ENCODE measurements at regions not wholly inside any gene's neighbourhood (a gene's known extent, or its start where the extent isn't known, plus 50 kb on each side); places are given as distances from the start of the nearest gene placed in this dataset.

- H3K79me2 ChIP-seq (ENCODE audit: control insufficient read depth, insufficient read depth, low read length): no peaks in the 10 kb centered on the region
- ChIA-PET CTCF (ENCODE audit: low intra/inter-chr PET ratio) (no interaction called here), POLR2A (no interaction called here)
- DNase-seq (ENCODE audit: extremely low read depth in 1 of 4, low spot score in 3 of 4) (no peak), ATAC-seq (no peak), FAIRE-seq (no peak)
- in situ Hi-C loops (cut with MboI) (no loop called here), intact Hi-C loops (cut with micrococcal nuclease) (no loop called here)
- TF ChIP-seq MLX (CRISPR knock-in tag; conservative IDR thresholded peaks at IDR 0.05) (no peak), KDM1A (IDR thresholded peaks at IDR 0.05) (no peak), MBD1 (CRISPR knock-in tag; IDR thresholded peaks at IDR 0.05) (no peak), HNRNPUL1 (IDR thresholded peaks at IDR 0.05; ENCODE audit: low read length) (no peak), ZNF586 (CRISPR knock-in tag; conservative IDR thresholded peaks at IDR 0.05) (no peak), TRIM24 (IDR thresholded peaks at IDR 0.05) (no peak), MCM7 (IDR thresholded peaks at IDR 0.05) (no peak), KDM4B (IDR thresholded peaks at IDR 0.05; ENCODE audit: borderline replicate concordance in 2 of 2, low read depth in 1 of 2) (no peak), ZNF41 (CRISPR knock-in tag; conservative IDR thresholded peaks at IDR 0.05) (no peak), ARHGAP35 (IDR thresholded peaks at IDR 0.05; ENCODE audit: partially characterized antibody) (no peak), HSF4 (CRISPR knock-in tag; IDR thresholded peaks at IDR 0.05; ENCODE audit: borderline replicate concordance) (no peak), E2F5 (CRISPR knock-in tag; IDR thresholded peaks at IDR 0.05) (no peak), ZNF311 (CRISPR knock-in tag; IDR thresholded peaks at IDR 0.05) (no peak), ZBTB9 (CRISPR knock-in tag; IDR thresholded peaks at IDR 0.05) (no peak), HMG20A (CRISPR knock-in tag; conservative IDR thresholded peaks at IDR 0.05) (no peak), ESRRB (CRISPR knock-in tag; IDR thresholded peaks at IDR 0.05; ENCODE audit: borderline replicate concordance) (no peak), FOXP1 (CRISPR knock-in tag; IDR thresholded peaks at IDR 0.05) (no peak), POLR2AphosphoS2 (IDR thresholded peaks at IDR 0.05; ENCODE audit: low read length) (no peak), NBN (IDR thresholded peaks at IDR 0.05; ENCODE audit: low read depth) (no peak)
- no TSS peak for BruUV-seq (replicated peaks)
- H2AFZ ChIP-seq (ENCODE audit: low read depth, low read length): no peak overlapping the region
- no peaks in the 10 kb centered on the region for H3K27me3 ChIP-seq (ENCODE audit: control insufficient read depth in 2 of 2, insufficient read depth in 2 of 2, low read length in 2 of 2)
- no peaks in the 10 kb centered on the region for H3K4me1 ChIP-seq (replicated peaks in 1 of 2; ENCODE audit: control insufficient read depth in 2 of 2, insufficient read depth in 2 of 2, low read length in 2 of 2)
- WGBS (ENCODE audit: insufficient coverage, low coverage, missing lambda C conversion rate): 3% methylated on average over 3 of the region's 3 CpGs
- no peaks in the 10 kb centered on the region for H3K36me3 ChIP-seq (ENCODE audit: control insufficient read depth, insufficient read depth, low read length)
- H3K27ac ChIP-seq (ENCODE audit: extremely low read depth, low read depth, low read length): no peak overlapping the region
- H3K9me1 ChIP-seq (ENCODE audit: control insufficient read depth, insufficient read depth, low read length): no peaks in the 10 kb centered on the region
- no peaks in the 10 kb centered on the region for H4K20me1 ChIP-seq (replicated peaks; ENCODE audit: control insufficient read depth, insufficient read depth, low read length)
- H3K4me2 ChIP-seq (ENCODE audit: insufficient read depth, low read length): no peak overlapping the region
- no peak overlapping the region for H3K4me3 ChIP-seq
- no peak overlapping the region for H3K9ac ChIP-seq (ENCODE audit: insufficient read depth in 1 of 2, low read depth in 2 of 2, low read length in 2 of 2)
- H3K9me3 ChIP-seq (replicated peaks; ENCODE audit: control insufficient read depth, insufficient read depth, low read depth, low read length): no peaks in the 10 kb centered on the region
Observed at GRCh38 chr5:124332273-124332672, 414.2 kb downstream of the ZNF608 start.

Measured in K562 (cell line).